GM10266 (cell line): ENCODE measurements at regions not wholly inside any gene's neighbourhood (a gene's known extent, or its start where the extent isn't known, plus 50 kb on each side); places are given as distances from the start of the nearest gene placed in this dataset.
"Not testable (repeated sequence)": the region's sequence is repeated elsewhere in the genome, so short reads cannot be mapped to it uniquely, and the experiment has no call there.

Experiments used
- DNase-seq: peaks from one replicate; pipeline ENCODE4 v3.0.0; 2012; ENCODE audit errors: extremely low spot score
- CTCF ChIP-seq: IDR thresholded peaks from 2 replicates; pipeline ENCODE4 v1.5.1; 2012; ENCODE audit warnings: mild to moderate bottlenecking, low read depth; ENCODE audit not compliant: control insufficient read depth, insufficient read depth; ENCODE audit errors: missing control alignments

GRCh38 chr11:42772886-42773285 is 538.9 kb upstream of the API5 start:
- no peak for DNase-seq
- TF ChIP-seq CTCF = no peak

GRCh38 chr11:42773729-42774128 is 538.1 kb upstream of the API5 start:
- no peak for TF ChIP-seq CTCF
- DNase-seq = no peak

GRCh38 chr11:42774567-42774966 is 537.2 kb upstream of the API5 start:
- no peak for TF ChIP-seq CTCF
- DNase-seq = no peak

GRCh38 chr11:42777776-42778175 is 534.0 kb upstream of the API5 start:
- TF ChIP-seq CTCF = no peak
- DNase-seq = no peak

- TF ChIP-seq CTCF = no peak
- no peak for DNase-seq
Observed at GRCh38 chr11:42778193-42778592, 533.6 kb upstream of the API5 start.

GRCh38 chr11:42779555-42779954 is 532.2 kb upstream of the API5 start:
- TF ChIP-seq CTCF = no peak
- no peak for DNase-seq

GRCh38 chr11:42786981-42787380 is 524.8 kb upstream of the API5 start:
- DNase-seq = no peak
- TF ChIP-seq CTCF = no peak

- DNase-seq = not testable (repeated sequence)
Observed at GRCh38 chr11:42795483-42795882, 516.3 kb upstream of the API5 start.
